H7 (cell line): ENCODE measurements at regions not wholly inside any gene's neighbourhood (a gene's known extent, or its start where the extent isn't known, plus 50 kb on each side); places are given as distances from the start of the nearest gene placed in this dataset.
"Not testable (repeated sequence)": the region's sequence is repeated elsewhere in the genome, so short reads cannot be mapped to it uniquely, and the experiment has no call there.

ENCODE experiments used
- DNase-seq: peaks from one replicate; pipeline ENCODE4 v3.0.0; 2012
- H3K27me3 ChIP-seq: 2 replicates; pipeline ENCODE4 v1.6.0; 2011; ENCODE audit warnings: mild to moderate bottlenecking, low read length; ENCODE audit not compliant: control insufficient read depth, insufficient read depth
- H3K36me3 ChIP-seq: replicated peaks from 2 replicates; pipeline ENCODE4 v1.5.1; 2011; ENCODE audit warnings: low read length; ENCODE audit not compliant: control insufficient read depth, insufficient read depth
- H3K4me3 ChIP-seq: 2 replicates; pipeline ENCODE4 v1.5.1; 2011; ENCODE audit warnings: low read depth, mild to moderate bottlenecking, control low read depth, low read length, moderate library complexity; ENCODE audit not compliant: insufficient read depth

DNA sequence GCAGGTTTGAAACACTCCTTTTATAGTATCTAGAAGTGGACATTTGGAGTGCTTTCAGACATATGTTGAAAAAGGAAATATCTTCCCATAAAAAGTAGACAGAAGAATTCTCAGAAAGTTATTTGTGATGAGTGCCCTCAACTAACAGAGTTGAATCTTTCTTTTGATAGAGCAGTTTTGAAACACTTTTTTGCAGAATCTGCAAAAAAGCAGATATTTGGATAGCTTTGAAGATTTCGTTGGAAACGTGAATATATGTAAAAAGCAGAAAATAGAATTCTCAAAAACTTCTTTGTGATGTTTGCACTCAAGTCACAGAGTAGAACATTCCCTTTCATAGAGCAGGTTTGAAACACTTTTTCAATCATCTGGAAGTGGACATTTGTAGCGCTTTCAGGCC lies 676.4 kb upstream of the ZNF337 start:
- not testable (repeated sequence) for H3K36me3 ChIP-seq, H3K4me3 ChIP-seq, DNase-seq, H3K27me3 ChIP-seq

DNA sequence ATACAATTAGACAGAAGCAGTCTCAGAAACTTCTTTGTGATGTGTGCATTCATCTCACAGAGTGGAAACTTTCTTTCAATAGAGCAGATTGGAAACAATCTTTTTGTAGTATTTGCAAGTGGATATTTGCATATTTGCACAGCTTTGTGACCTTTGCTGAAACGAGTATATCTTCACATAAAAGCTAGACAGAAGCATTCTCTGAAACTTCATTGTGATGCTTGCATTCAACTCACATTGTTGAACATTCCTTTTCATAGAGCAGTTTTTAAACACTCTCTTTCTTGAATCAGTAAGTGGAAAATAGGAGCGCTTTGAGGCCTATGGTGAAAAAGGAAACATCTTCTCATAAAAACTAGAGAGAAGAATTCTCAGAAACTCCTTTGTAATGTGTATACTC lies 657.9 kb upstream of the ZNF337 start:
- no peaks in the 10 kb centered on the region for H3K27me3 ChIP-seq
- DNase-seq = no peak
- H3K4me3 ChIP-seq = no peak overlapping the region
- H3K36me3 ChIP-seq = no peaks in the 10 kb centered on the region

DNA sequence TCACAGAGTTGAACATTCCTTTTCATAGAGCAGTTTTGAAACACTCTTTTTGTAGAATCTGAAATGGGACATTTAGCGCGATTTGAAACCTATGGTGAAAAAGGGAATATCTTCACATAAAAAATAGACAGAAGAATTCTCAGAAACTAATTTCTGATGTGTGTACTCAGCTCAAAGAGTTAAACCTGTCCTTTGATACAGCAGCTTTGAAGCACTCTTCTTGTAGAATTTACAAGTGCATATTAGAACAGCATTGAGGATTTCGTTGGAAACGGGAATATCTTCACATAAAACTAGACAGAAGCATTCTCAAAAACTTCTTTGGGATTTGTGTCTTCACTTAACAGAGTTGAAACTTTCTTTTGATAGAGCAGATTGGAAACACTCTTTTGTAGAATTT lies 650.7 kb upstream of the ZNF337 start:
- Histone ChIP-seq H3K36me3 (no peaks in the 10 kb centered on the region), H3K27me3 (no peaks in the 10 kb centered on the region), H3K4me3 (no peak overlapping the region)
- DNase-seq = no peak

DNA sequence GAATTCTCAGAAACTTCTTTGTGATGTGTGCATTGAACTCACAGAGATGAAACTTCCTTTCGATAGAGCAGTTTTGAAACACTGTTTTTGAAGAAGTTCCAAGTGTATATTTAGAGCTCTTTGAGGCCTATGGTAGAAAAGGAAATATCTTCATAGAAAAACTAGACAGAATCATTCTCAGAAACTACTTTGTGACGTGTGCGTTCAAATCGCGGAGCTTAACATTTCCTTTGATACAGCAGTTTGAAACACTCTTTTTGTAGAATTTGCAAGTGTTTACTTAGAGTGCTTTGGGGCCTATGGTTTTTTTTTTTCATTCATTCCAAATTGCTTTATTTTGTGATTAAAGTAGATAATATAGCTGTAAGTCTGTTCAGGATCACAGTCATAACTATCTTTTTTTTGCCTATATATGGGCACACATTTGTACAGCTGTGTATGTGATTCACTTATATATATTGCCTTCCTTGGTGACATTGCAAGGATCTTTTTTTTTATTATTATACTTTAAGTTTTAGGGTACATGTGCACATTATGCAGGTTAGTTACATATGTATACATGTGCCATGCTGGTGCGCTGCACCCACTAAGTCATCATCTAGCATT lies 643.9 kb upstream of the ZNF337 start:
- not testable (repeated sequence) for H3K27me3 ChIP-seq, DNase-seq

DNA sequence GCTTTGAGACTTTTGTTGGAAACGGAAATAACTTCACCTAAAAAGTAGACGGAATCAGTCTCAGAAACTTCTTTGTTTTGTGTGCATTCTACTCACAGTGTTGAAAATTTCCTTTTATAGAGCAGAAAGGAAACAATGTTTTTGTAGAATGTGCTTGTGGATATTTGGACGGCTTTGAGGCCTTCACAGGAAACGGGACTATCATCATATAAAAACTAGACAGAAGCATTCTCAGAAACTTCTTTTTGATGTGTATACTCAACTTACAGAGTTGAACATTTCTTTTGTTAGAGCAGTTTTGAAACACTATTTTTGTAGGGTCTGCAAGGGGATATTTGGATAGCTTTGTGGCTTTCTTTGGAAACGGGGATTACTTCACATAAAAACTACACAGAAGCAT lies 627.5 kb upstream of the ZNF337 start:
- DNase-seq = no peak
- Histone ChIP-seq H3K4me3 (no peak overlapping the region), H3K27me3 (no peaks in the 10 kb centered on the region), H3K36me3 (no peaks in the 10 kb centered on the region)

More for the DNA sequence above, 643.9 kb upstream of the ZNF337 start:
- H3K36me3 ChIP-seq, H3K4me3 ChIP-seq: not testable (repeated sequence)

DNA sequence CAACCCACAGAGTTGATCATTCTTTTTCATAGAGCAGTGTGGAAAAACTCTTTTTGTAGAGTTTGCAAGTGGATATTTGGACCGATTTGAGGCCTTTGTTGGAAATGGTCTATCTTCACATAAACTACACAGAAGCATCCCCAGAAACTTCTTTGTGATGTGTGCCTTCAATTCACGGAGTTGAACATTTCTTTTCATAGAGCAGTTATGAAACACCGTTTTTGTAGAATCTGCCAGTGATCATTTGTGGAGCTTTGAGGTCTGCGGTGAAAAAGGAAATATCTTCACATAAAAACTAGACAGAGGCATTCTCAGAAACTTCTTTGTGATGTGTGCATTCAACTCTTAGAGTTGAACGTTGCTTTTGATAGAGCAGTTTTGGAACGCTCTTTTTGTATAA lies 618.4 kb upstream of the ZNF337 start:
- no peaks in the 10 kb centered on the region for H3K36me3 ChIP-seq
- H3K4me3 ChIP-seq = no peak overlapping the region
- H3K27me3 ChIP-seq = no peaks in the 10 kb centered on the region
- no peak for DNase-seq

DNA sequence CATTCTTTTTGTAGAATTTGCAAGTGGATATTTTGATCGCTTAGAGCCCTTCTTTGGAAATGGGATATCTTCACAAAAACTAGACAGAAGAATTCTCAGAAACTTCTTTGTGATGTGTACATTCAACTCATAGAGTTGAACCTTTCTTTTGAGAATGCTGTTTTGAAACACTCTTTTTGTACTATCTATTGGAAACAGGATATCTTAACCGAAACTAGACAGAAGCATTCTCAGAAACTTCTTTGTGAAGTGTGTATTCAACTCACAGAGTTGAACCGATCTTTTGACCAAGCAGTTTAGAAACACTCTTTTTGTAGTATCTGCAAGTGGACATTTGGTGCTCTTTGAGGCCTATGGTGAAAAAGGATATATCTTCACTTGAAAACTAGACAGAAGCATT lies 613.1 kb upstream of the ZNF337 start:
- not testable (repeated sequence) for H3K36me3 ChIP-seq, H3K27me3 ChIP-seq, H3K4me3 ChIP-seq, DNase-seq

DNA sequence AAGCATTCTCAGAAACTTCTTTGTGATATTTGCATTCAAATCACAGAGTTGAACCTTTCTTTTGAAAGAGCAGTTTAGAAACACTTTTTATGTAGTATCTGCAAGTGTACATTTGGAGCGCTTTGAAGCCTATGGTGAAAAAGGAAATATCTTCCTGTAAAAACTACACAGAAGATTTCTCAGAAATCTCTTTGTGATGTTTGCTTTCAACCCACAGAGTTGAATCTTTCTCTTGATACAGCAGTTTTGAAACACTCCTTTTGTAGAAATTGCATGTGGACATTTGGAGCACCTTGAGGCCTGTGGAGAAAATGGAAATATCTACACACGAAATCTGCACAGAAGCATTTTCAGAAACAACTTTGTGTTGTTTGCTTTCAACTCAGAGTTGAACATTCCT lies 612.3 kb upstream of the ZNF337 start:
- no peaks in the 10 kb centered on the region for H3K27me3 ChIP-seq
- H3K4me3 ChIP-seq = no peak overlapping the region
- H3K36me3 ChIP-seq = no peaks in the 10 kb centered on the region
- DNase-seq = no peak

DNA sequence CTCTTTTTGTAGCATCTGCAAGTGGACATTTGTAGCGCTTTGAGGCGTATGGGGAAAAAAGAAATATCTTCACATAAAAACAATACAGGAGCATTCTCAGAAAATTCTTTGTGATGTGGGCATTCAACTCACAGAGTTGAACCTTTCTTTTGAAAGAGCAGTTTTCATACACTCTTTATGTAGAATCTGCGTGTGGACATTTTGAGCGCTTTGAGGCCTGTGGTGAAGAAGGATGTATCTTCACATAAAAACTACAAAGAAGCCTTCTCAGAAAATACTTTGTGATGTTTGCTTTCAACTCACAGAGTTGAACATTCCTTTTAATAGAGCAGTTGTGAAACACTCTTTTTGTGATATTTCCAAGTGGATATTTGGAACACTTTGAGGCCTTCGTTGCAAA lies 598.4 kb upstream of the ZNF337 start:
- DNase-seq = no peak
- Histone ChIP-seq H3K27me3 (no peaks in the 10 kb centered on the region), H3K4me3 (no peak overlapping the region), H3K36me3 (no peaks in the 10 kb centered on the region)

DNA sequence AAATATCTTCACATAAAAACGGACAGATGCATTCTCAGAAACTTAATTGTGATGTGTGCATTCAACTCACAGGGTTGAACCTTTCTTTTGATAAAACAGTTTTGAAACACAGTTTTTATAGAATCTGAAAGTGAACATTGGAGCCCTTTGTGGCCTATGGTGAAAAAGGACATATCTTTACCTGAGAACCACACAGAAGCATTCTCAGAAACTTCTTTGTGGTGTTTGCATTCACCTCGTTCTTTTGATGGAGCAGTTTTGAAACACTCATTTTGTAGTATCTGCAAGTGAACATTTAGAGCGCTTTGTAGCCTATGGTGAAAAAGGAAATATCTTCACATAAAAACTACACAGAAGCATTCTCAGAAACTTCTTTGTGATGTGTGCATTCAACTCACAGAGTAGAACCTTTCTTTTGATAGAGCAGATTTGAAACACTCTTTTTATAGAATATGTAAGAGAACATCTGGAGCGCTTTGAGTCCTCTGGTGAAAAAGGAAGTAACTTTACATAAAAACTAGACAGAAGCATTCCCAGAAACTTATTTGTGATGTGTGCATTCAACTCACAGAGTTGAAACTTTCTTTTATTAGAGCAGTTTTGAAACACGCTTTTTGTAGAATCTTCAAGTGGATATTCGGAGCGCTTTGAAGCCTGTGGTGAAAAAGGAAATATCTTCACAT lies 591.9 kb upstream of the ZNF337 start:
- H3K4me3 ChIP-seq = not testable (repeated sequence)

DNA sequence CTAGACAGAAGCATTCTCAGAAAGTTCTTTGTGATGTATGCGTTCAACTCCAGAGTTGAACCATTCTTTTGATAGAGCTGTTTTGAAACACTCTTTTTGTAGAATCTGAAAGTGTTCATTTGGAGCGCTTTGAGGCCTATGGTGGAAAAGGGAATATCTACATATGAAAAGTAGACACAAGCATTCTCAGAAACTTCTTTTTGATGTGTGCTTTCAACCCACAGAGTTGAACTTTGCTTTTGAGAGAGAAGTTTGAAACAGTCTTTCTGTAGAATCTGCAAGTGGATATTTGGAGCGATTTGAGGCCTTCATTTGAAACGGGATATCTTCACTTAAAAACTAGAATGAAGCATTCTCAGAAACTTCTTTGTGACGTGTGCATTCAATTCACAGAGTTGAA lies 582.6 kb upstream of the ZNF337 start:
- Histone ChIP-seq H3K4me3 (no peak overlapping the region), H3K36me3 (no peaks in the 10 kb centered on the region), H3K27me3 (no peaks in the 10 kb centered on the region)
- DNase-seq = no peak

More for the DNA sequence above, 591.9 kb upstream of the ZNF337 start:
- not testable (repeated sequence) for H3K27me3 ChIP-seq, H3K36me3 ChIP-seq, DNase-seq

DNA sequence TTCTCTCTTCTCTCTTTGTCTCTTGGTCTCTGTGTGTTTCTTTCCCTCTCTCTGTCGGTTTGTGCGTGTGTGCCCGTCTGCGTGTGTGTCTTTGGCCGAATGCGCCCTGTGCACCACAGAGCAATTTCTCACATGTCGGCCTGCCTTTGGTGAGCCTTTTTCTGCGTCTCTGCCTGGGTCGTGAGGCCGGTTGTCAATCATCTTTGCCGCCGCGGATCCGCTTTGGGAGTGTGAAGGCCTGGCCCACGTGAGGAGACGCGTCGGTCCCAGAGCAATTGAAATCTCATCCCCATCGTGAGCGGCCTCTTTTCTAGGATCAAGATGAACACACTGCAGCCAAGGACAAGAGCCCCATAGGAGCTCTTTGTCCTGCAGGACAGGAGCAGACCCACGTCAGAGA lies 580.7 kb upstream of the ZNF337 start:
- Histone ChIP-seq H3K27me3 (no peaks in the 10 kb centered on the region), H3K4me3 (no peak overlapping the region), H3K36me3 (no peaks in the 10 kb centered on the region)
- no peak for DNase-seq

DNA sequence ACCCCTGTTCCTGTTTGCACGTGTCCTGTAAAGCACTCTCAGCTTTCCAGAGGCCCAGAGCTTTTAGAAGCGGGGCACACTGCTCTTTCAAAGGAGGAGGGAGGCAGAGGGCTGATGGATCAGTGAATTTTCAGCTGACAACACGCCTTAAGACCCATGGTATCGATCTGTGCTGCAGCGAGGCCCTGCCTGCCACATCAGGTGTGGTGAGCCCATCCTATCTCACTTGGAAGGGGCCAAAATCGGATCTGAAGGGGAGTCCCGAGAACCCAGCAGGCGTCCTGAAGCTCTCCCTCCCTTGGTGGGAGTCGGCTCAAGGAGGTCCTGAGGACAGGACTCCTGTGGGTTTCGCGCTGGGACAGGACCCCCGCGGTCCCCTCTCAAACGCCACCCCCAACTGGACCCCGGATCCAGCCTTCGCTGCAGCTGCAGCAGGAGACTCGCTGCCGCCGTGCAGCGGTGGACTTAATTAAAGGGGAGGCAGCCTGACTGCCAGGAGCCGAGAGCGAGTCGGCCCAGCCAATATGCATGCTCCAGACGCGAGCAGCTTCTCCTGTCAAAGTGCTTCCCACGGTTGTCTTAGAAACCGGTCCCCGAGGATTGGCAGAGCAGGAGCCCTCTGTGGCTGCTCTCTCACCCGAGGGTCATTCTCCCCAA lies 580.0 kb upstream of the ZNF337 start:
- no peak overlapping the region for H3K4me3 ChIP-seq
- peak; percentile 24 for DNase-seq
- no peaks in the 10 kb centered on the region for H3K27me3 ChIP-seq
- no peaks in the 10 kb centered on the region for H3K36me3 ChIP-seq

DNA sequence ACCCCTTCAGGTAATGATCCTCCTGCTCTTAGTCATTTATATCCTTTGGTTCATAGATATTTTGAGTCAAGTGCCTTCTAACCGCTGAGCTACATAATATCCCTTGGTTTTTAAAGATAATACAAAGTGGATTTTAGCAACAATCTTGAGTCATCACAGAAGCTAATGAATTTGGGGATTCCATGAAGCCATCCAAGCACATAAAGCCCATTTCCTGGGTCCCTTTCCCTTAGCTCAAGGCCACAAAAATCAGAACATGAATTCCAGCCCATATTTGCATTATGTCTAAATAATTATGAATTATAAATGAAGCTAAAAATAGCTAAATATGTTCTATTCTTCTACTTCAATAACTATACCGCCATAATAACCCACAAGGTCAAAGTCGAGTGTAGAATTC lies 572.1 kb upstream of the ZNF337 start:
- not testable (repeated sequence) for DNase-seq, H3K36me3 ChIP-seq, H3K4me3 ChIP-seq, H3K27me3 ChIP-seq

DNA sequence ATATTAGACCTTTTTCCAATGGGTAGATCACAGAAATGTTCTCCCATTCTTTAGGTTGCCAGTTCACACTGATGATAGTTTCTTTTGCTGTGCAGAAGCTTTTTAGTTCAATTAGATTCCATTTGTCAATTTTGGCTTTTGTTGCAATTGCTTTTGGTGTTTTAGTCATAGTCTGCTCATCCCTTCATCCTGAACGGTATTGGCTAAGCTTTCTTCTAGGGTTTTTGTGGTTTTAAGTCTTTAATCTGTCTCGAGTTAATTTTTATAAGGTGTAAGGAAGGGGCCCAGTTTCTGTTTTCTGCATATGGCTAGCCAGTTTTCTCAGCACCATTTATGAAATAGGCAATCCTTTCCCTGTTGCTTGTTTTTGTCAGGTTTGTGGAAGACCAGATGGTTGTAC lies 564.3 kb upstream of the ZNF337 start:
- H3K4me3 ChIP-seq, DNase-seq, H3K36me3 ChIP-seq, H3K27me3 ChIP-seq: not testable (repeated sequence)
